ENCODE measurements at regions not wholly inside any gene's neighbourhood (a gene's known extent, or its start where the extent isn't known, plus 50 kb on each side); places are given as distances from the start of the nearest gene placed in this dataset.

DNA sequence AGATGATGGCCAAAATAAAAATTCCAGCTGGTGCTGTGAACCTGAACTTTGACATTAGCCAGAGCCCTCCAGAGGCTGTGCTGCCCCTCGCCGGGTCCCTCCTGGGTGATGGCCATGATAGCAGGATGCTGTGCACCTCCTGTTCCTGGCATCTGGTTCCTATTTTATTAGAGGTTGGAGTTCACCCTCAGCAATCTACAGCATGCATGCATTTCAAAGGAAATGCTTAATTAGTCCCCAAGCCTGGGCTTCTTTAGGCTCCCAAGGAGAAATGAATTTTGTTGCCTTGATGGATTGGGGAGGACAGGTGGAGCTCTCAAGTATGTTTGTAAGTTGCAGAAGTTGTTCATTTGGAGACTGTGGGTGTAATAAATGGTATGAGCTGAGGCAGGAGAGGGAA, 166.9 kb downstream of the GLI2 start:
- DNase-seq, result no peak

DNA sequence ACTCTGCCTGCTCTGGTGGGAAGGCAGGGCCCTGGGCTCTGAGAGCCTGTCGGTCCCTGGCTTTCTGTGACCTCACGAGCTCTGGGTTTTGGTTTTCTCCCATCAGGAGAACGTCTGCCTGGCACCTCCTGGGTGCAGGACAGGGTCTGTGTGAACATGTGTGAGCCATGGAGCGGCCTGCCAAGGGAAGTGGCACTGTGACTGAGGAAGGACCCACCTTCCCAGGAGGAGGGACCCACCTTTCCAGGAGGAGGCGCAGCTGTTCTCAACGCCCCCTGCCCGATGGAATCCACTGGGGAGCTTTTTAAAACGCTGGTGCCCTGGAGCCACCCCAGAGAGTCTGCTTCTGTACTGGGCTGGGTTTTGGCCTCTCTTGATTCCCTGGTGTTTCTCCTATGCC, 168.7 kb downstream of the GLI2 start:
- no peak for DNase-seq

DNA sequence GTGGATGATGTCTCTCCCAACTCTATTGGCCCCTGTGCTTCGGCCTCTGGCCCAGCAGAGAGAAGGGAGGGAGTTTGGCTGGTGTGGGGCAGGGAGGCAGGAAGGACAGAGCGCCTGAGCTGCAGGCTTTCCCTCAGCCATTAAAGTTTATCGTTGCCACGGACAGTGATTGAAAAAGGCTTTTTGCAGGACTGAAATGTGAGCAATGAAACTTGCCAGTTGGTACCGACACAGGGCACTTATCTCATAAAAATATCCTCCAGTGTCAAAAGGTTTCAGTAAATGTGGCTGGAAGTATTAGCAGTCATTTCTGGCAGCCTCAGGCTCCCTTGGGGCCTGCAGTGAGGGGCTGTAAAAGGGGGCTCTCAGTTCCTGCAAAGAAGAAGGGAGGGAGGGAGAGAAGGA, 169.2 kb downstream of the GLI2 start:
- no peak for DNase-seq

DNA sequence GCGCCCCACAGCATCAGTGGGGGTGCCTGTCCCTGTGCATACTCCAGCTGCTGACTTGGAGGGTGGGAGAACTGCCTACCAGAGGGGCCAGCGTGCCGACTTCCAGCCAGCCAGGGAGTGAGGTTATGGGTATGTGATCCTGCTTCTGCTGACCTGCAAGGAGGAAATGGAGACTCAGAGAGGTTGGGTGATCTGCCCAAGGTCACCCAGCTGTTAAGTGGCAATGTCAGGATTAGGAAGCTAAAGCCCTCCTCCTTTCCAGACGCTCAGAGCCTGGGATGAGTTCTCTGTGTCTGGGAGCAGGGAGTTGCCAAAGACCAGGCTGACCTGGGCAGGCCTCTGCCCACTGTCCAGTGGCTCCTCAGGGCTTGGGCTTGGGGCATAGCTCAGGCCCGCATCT, 169.6 kb downstream of the GLI2 start:
- no peak for DNase-seq

DNA sequence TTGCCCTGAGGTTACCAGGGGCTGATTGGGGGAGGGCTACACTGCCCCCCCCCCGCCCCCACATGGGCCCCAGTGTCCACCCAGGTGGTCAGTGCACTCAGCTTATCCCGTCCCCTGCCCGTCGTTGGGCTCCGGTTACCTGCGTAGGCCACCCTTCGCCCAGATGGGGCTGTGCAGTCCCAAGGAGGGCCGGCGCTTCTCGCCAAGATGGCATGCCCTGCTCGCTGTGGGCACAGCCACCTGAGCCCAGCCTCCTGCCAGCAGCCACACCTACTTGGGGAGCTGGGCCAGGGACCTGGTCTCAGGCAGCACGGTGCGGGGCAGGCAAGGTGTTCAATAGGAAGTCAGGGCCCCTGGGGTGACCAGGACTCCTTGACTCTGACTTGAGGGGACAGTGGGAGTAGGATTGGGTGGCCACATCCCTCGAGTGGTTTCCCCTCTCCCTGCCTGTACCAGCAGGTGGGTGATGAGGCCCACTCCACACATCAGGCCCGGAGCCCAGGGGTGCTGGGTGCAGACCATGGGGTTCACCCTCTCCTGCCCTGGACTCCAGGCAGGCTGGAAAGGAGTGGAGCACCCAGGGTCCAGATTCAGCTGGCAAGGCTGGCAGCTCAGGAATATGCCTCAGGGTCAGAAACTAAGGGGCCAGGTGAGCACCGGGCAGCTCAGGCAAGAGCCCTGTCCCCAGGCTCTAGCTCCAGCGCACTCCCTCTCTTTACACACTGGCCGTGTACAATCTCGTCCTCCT, 170.3 kb downstream of the GLI2 start:
- DNase-seq, result no peak

DNA sequence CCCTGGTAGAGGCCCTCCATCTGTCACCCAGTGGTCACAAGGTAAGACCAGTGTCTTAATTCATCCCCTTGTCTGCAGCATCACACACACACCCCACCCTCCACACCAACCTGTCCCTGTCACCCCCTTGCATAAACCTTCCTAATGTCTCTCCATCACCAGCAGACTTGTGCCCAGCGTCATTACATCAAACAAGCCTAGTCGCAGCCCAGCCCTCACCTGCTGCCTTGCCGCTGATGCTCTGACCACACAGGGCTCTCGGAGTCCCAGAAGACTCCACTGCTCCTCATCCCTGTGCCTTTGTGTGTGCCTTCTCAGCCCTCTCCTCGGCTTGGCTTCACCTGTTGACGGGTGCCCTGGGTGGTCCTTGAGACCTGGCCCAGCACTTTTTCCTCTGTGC, 171.2 kb downstream of the GLI2 start:
- DNase-seq, result no peak

DNA sequence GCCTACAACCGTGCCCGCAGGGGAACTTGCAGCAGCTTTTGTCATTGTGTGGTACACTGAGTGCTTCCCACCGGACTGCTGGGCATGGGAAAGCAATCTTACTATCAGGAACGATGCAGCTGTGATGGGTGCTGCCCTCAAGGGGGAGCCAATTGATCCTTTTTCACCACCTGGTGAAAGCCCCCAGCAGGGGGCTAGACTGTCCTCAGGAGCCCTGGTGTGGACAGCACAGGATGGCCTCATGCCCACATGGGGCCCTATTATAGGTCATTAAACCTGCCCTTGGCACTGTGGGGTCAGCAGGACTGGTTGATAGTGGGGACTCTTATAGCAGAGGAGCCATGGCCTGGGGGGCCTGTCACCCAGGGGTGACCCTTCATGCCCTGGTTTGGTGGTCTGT, 172.2 kb downstream of the GLI2 start:
- DNase-seq, result no peak

DNA sequence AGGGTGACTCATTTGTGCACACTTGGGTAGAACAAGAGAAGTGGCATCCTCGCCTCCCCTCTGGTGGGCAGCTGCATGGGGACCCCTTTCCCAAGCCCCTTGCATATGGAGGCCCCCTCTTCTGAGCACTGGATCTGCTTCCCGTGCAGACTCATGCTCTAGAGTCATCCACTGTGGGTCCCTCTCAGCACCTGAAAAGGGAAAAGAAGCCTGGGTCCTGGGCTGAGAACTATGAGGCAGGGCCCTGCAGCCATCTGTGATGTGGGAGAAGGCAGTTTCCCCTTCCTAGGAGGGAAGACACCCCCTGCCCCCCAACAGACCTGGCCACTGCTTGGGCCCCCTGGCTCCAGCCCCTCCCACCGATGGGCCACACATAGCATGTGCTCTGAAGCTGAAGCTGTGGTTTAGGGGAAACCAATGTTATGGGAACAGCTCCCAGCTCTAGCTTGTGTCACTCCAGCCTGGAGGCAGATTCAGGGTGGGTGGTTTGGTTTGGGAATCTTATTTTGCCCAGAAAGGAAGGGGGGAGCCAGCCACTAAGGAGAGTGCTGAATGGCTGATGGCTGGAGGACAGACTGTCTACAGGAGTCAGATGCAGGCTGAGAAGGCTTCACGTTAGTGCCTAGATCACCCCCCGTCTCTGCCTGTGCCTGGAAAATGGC, 172.8 kb downstream of the GLI2 start:
- DNase-seq, result no peak

DNA sequence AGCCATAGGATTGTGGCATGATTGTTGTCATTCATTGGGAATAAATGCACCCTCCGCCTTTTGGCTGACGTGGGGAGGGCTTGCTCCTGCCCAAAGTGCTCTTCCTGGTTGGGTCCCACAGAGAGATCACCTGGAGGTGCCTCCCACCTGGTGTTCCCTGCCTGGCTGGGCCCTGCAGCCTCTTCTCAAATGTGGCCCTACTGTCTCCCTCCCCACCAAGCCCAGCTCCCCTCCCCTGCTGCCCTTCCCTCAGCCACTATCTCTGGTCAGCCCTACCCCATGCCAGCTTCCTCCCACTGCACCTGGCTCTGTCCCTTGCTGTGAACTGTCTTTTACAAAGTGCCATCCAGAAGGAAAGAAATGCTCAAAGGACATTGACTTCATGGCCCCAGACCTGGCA, 173.4 kb downstream of the GLI2 start:
- DNase-seq, result no peak

DNA sequence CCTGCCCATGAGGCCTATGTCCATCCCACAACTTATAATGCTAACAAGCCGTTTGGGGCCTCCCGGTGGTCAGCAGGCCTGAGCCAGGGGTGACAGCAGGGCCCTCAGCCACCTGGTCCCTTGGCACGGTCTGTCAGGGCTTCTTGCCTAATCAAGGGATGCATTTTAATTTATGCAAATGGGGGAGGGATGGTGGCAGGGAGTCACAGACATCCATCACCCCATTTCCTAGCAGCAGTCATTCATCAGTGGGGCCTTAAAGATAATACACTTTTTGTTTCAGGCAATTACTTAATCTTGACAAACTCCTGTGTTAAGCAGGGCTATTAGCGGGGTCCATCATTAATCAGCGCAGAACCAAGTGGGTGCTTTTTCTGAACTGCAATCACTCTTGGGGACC, 174.5 kb downstream of the GLI2 start:
- DNase-seq, result no peak

DNA sequence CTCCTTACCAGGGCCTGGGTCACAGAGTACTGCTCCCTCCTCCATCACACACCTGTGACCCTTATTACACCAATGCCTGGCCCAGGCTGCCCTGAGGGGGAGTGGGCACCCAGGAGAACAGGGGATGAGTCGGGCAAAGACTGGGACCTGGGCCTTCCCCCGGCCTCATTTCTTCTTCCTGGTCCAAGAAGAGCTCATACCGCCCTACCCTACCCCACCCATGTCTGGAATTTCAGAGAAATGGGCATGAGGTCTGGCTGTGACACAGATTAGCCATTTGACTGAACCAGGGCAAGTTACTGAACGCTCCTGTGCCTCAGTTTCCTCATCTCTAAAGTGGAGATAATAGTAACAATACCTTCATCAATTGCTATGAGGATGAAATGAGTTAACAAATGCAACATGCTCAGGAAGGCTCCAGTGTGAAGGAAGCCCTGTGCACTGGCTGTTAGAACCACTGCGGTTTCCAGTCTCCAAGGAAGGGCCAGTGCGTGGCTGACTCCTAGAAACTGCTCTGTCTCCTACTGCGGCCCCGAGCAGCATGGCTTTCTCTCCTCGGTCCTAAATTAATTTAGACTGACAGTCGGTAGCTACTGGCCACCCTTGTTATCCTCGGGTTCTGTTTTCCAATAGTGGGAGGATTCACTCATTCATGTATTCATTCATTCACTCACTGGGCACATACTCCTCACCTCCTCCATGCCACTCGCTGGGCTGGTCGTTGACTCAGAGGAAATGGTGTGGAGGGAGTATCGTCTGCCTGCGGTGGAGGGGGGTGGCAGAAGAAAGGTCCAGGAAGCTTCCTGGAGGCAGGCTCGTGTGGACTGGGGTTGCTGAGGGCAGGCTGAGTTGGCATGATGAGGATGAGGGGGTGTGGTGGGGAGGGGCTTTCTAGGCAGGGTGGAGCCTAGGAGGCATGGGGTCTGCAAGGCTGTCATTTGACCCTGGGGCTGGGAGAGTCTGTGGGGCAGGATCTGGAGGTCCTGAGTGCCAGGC, 175.6 kb downstream of the GLI2 start:
- no peak for DNase-seq

DNA sequence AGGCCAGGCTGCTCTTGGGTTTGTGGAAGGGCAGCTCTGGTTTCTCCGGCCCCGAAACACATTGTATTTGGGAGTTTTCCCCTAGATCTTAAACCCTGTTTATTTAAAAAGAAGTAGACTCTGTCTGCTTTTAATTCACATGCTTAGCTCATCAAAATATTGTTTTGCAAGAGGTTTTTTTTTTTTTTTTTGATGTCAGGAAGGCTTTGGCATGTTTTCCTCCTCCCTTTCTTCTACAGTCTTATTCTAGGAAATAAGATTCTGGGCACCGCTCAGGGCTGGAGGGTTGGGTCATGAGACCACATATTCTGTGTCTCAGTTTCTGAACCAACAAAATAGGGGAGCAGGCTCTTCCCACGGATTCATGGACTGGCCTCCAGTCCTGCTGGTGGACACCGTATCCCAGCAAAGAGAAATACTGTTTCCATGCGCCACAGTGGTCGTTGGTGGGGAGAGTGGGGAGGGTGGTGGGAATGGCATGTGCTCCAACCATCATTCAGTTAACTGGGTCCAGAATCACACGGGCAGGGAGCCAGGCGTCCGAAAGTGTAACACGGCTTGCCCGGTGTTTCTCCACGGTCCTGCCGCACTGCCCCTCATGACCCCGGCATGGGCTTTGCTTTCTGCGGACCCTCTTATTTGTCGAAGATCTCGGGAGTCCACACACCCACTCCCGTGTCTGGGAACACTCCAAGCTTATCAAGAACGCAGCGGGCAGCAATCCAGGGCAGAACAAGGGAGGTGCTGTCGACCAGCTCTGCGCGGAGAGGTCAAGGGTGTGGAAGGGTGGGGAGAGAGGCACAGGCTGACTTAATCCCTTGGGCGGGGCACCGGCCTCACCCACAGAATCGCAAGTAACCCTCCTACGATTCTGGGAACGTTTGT, 176.7 kb downstream of the GLI2 start:
- no peak for DNase-seq

DNA sequence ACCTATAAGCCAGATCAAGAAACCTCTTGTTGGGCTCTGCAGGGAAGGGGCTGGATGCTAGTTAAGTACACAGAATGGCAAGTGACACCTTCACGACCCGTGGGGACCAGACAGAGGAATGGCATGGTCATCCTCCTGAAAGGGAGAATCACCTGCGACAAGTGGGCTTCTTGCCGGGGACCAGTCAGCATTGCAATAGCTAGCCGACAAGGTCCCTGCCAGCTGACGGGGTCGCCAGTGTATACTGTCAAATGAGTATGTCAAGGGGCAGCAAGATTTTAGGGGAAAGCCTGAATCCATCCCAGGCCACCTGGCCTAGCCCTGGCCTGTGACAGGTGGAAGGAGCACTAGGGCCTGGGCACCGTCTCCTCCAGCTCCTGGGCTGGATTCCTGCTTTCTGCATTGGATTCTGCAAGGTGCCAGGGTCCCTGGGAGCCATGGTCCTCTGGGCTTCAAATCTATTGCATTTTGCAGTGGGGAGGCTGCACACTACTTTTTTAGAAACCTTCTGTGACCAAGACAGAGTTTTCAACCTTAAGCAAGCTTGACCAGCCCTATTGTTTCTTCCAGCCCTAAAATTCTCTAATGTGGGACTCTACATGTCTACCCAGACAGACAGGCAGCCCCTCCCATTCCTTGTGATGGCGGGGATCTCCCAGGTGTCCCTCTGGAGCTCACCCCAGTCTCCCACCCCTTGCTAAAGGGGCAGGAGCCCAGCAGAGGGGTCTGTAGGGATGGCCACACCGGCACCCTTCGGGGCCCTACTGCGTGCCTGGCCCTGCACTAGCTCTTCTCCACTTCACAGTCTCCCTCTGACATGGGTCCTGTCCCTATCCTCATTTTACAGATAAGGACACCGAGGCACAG, 178.5 kb downstream of the GLI2 start:
- DNase-seq, result no peak

DNA sequence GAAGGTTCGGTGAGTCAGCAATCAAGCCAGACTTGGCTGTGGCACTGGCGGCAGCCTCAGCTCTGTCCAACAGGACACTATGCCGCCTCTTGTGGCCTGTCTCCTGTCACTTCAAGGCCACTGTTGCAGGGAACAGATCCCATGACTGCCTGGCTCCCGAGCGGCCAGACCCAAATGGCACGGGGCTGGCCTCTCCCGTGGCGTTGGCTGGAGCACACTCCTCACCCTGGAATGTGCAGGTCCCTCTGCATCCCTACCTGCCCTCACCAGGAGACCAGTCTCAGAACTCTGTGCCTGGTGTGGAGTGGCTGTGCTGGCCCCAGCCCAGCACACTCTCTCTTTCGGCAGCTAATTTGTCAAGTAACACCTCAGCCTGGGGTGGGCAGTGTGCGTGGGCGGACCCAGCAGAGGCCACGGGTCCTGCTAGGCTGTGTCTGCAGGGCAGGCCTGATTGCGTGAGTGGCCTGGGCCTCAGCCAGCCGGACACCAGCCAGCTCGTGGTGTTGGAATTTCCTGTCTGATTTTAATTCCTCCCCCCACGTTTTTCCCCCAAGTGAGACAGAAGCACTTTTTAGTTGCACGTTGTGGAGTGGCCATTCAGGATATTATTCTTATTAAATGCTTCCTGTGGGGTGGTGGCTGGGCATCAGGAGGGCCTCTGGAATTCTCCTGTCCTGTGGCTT, 179.3 kb downstream of the GLI2 start:
- no peak for DNase-seq

DNA sequence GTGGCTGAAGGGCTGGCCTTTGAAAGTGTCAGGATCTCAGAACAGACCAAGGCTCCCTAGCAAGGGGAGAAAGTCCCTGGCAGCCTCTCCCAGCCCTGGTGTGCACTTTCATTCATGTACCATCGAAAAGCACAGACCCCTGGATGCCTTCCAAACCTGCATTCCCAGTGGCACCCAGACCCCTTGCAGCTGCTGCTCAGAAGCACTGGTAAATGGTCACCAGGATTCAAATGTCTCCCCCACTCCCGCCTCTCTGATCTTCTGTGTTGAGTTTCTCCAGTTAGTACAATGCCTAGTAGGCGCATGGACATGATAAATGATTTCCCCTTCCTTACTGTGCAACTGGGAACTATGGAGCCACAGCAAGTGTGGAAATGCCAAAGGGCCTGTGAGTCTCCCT, 180.0 kb downstream of the GLI2 start:
- no peak for DNase-seq

DNA sequence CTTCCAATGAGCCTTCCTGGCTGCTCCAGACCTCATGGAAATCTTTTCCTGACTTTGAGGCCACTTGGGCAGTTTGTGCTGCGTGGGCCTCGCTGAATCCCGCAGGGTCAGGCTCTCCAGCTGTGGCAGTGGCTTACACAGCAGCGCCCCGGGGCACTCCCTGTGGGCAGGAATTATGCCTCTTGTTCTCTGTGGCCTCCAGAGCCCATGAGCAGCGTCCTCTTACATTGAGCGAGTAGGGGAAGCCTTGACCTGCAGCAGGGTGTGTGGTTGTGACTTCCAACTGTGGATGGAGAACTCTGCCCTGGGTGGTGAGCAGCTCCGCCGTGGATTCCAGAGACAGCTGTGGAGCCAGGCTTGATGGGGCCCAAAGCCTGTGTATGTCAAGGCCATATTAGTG, 180.8 kb downstream of the GLI2 start:
- DNase-seq, result no peak

DNA sequence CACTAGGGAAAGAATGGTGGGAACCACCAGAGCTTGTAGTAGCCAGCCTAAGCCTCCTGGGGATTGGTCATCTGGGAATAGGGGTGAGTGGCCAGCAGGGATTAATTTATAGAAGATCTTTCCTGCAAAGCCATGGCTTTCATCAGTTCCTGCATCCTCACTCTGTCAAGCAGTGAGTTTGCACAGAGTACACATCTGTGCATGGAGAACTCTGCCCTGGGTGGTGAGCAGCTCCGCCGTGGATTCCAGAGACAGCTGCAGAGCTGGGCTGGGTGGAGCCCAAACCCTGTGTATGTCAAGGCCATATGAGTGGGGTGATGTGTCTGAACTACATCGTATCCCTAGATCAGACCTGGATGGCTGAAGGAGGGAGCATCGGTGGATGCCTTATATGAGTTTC, 182.2 kb downstream of the GLI2 start:
- no peak for DNase-seq

DNA sequence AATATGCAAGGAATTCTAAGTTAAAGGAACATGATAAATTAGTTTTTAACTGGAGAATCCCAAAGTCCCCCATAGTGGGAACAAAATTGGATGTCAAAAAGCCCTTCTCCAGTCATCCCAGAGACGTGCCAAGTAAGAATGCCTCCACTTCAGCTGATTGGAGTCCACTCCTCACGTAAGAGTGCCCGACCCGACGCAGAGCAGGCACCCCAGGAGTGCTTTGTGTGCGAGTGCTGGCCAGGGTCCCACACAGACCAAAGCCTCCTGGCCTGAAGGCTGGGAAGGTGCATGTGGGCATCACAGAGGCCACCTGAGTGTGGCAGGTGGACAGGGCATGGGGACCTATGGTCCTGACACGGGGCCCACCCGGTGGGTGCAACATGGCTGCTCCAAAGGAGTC, 183.5 kb downstream of the GLI2 start:
- DNase-seq, result no peak

DNA sequence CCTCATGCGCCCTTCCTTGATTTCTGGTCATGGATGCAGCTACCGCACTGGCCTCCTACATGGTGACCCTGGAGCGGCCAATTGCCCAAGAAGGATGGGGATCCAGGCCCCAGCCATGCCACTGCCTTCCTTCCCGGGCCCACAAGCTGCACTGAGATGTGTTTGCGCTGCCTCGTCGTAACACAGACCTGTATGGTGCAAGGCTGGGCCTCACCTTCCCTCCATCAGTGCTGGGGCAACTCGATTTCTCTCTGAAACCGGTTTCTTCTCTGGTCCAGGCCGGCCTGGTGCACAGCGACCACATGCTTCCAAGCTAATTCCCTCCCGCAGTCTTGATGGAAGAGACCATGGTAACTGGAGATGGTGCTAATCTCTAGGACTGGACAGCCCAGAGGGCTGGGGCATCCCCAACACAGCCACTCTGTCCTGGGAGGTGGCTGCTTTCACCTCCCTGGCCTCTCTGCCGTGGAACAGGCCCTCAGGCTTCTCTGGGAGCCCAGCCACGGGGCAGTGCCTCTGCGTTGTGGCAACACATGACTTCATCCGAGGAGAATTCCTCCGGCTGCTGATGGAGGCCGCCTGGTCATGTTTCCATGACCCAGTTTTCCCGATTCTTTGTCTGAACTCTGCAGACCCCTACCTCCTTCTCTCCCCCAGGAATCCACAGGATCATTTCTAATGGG, 184.2 kb downstream of the GLI2 start:
- no peak for DNase-seq

DNA sequence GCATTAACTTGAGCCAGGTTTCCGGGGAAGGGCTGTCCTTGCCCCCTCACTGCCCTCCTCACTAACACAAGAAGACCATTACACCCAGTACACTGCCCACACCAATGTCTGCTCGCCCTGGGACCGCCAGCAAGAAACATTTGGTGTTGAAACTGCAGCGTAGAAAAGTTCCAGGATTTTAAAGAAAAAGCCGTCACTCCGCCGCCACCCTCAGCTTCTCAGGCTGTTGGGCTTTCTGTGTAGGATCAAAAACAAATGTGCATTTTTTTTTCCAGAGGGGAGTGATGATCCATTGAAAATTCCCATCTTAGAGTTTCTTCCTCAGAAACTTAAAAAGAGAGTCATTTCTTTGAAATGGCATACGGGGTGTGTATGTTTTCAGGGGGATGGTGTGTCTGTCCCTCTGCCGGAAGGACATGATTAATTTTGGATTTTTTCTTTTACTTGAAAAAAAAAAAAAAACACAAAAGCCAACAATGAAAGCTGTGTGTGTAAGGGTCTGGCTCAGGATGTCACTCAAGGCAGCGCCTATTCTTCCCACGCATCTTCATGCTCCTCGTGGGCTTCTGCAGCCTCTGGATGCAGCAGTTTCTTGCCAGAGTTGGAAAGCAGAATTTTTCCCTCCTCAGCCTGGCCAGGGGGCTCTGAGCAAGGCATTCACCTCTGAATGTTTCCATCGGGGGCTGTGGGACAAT, 184.9 kb downstream of the GLI2 start:
- DNase-seq, result no peak

Measured in CD4-positive, alpha-beta T cell treated with Interferon alpha-2 for 1 hour (primary cell).